GM12892 (cell line): ENCODE measurements at regions not wholly inside any gene's neighbourhood (a gene's known extent, or its start where the extent isn't known, plus 50 kb on each side); places are given as distances from the start of the nearest gene placed in this dataset.

Experiments
- POLR2A ChIP-seq: IDR thresholded peaks from 2 replicates; pipeline ENCODE4 v1.6.1; 2011; ENCODE audit warnings: low read depth, low read length, control low read depth
- TAF1 ChIP-seq: IDR thresholded peaks from 2 replicates; pipeline ENCODE4 v1.6.1; 2011; ENCODE audit warnings: low read depth, mild to moderate bottlenecking, control low read depth, low read length, borderline replicate concordance

- TF ChIP-seq POLR2A (no peak), TAF1 (no peak)
Measured at GRCh38 chr5:147046281-147046680, 167.7 kb upstream of the PPP2R2B start.
